Loucy (cell line): ENCODE measurements at regions not wholly inside any gene's neighbourhood (a gene's known extent, or its start where the extent isn't known, plus 50 kb on each side); places are given as distances from the start of the nearest gene placed in this dataset.
"Not testable (repeated sequence)": the region's sequence is repeated elsewhere in the genome, so short reads cannot be mapped to it uniquely, and the experiment has no call there.

Experiments used
- H2AFZ ChIP-seq: fragments of 200-600 bp; sonication (generic); 2 replicates; pipeline ENCODE4 v1.6.0; 2016; ENCODE audit warnings: antibody characterized with exemption, mild to moderate bottlenecking, low read length, moderate library complexity
- H3F3A ChIP-seq: fragments of 200-600 bp; 2 replicates; pipeline ENCODE4 v1.6.0; 2016; ENCODE audit warnings: antibody characterized with exemption, low read depth, mild to moderate bottlenecking
- H3K27me3 ChIP-seq: fragments of 200-600 bp; sonication (generic); 2 replicates; pipeline ENCODE4 v1.6.1; 2014; ENCODE audit warnings: low read length, mild to moderate bottlenecking; ENCODE audit not compliant: insufficient read depth, poor library complexity, severe bottlenecking
- H3K36me3 ChIP-seq: fragments of 200-600 bp; sonication (generic); 2 replicates; pipeline ENCODE4 v1.6.1; 2016; ENCODE audit warnings: low read length; ENCODE audit not compliant: insufficient read depth
- H3K4me1 ChIP-seq: fragments of 200-600 bp; sonication (generic); 2 replicates; pipeline ENCODE4 v1.5.1; 2014; ENCODE audit warnings: low read length, mild to moderate bottlenecking; ENCODE audit not compliant: insufficient read depth, poor library complexity, severe bottlenecking
- H3K4me2 ChIP-seq: fragments of 200-600 bp; sonication (generic); 2 replicates; pipeline ENCODE4 v1.6.0; 2014; ENCODE audit warnings: antibody characterized with exemption, low read length, low read depth, mild to moderate bottlenecking; ENCODE audit not compliant: poor library complexity, severe bottlenecking
- H3K4me3 ChIP-seq: fragments of 200-600 bp; sonication (generic); 2 replicates; pipeline ENCODE4 v1.5.1; 2014; ENCODE audit warnings: low read length, mild to moderate bottlenecking, mixed read lengths; ENCODE audit not compliant: poor library complexity, severe bottlenecking
- H3K79me2 ChIP-seq: fragments of 200-600 bp; sonication (generic); 2 replicates; pipeline ENCODE4 v1.6.1; 2014; ENCODE audit warnings: low read length; ENCODE audit not compliant: insufficient read depth
- H3K9ac ChIP-seq: fragments of 200-600 bp; sonication (generic); 2 replicates; pipeline ENCODE4 v1.6.0; 2014; ENCODE audit warnings: mild to moderate bottlenecking, low read depth, low read length, moderate library complexity; ENCODE audit not compliant: poor library complexity, severe bottlenecking
- H3K9me2 ChIP-seq: fragments of 200-600 bp; sonication (generic); replicated peaks from 2 replicates; pipeline ENCODE4 v1.6.1; 2016; ENCODE audit warnings: low read depth, low read length, mixed read lengths
- H3K9me3 ChIP-seq: fragments of 200-600 bp; sonication (generic); 2 replicates; pipeline ENCODE4 v1.6.1; 2014; ENCODE audit warnings: mild to moderate bottlenecking, antibody characterized with exemption, low read length, low read depth; ENCODE audit not compliant: insufficient read depth
- H4K20me1 ChIP-seq: fragments of 200-600 bp; sonication (generic); 2 replicates; pipeline ENCODE4 v1.6.0; 2014; ENCODE audit warnings: antibody characterized with exemption, low read length, mild to moderate bottlenecking; ENCODE audit not compliant: insufficient read depth, poor library complexity, severe bottlenecking
- CTCF ChIP-seq: fragments of 200-600 bp; sonication (generic); conservative IDR thresholded peaks from 2 replicates; pipeline ENCODE4 v1.5.1; 2014; ENCODE audit warnings: mild to moderate bottlenecking, antibody characterized with exemption, low read length
- EZH2phosphoT487 ChIP-seq: fragments of 200-600 bp; IDR thresholded peaks from 2 replicates; pipeline ENCODE4 v1.6.1; 2018; ENCODE audit warnings: antibody characterized with exemption, mild to moderate bottlenecking, moderate library complexity, borderline replicate concordance

GRCh38 chr4:112083587-112084347 is 61.5 kb upstream of the FAM241A start:
- TF ChIP-seq EZH2phosphoT487 (no peak), CTCF (no peak)
- Histone ChIP-seq H3K27me3 (no peaks in the 10 kb centered on the region), H3K79me2 (no peaks in the 10 kb centered on the region), H3K9me2 (no peaks in the 10 kb centered on the region), H3K9me3 (no peaks in the 10 kb centered on the region), H2AFZ (no peak overlapping the region), H3K9ac (no peak overlapping the region), H4K20me1 (no peaks in the 10 kb centered on the region), H3K4me3 (no peak overlapping the region), H3K4me1 (no peaks in the 10 kb centered on the region), H3K4me2 (no peak overlapping the region), H3K36me3 (no peaks in the 10 kb centered on the region), H3F3A (no peaks in the 10 kb centered on the region)

- Histone ChIP-seq H2AFZ (no peak overlapping the region), H4K20me1 (no peaks in the 10 kb centered on the region), H3F3A (no peaks in the 10 kb centered on the region), H3K9me2 (no peaks in the 10 kb centered on the region), H3K4me3 (no peak overlapping the region), H3K9me3 (no peaks in the 10 kb centered on the region), H3K79me2 (no peaks in the 10 kb centered on the region), H3K27me3 (no peaks in the 10 kb centered on the region), H3K9ac (no peak overlapping the region), H3K36me3 (no peaks in the 10 kb centered on the region), H3K4me2 (no peak overlapping the region), H3K4me1 (no peaks in the 10 kb centered on the region)
- TF ChIP-seq CTCF (no peak), EZH2phosphoT487 (no peak)
Measured at GRCh38 chr4:112085156-112086035, 59.9 kb upstream of the FAM241A start.

- no peaks in the 10 kb centered on the region for H3K9me3 ChIP-seq
- no peak overlapping the region for H3K9ac ChIP-seq
- no peak overlapping the region for H3K4me2 ChIP-seq
- H3K4me3 ChIP-seq = no peak overlapping the region
- no peak overlapping the region for H2AFZ ChIP-seq
- H3F3A ChIP-seq = no peaks in the 10 kb centered on the region
- H3K36me3 ChIP-seq = no peaks in the 10 kb centered on the region
- TF ChIP-seq EZH2phosphoT487 (no peak), CTCF (no peak)
- no peaks in the 10 kb centered on the region for H3K4me1 ChIP-seq
- H3K27me3 ChIP-seq = no peaks in the 10 kb centered on the region
- no peaks in the 10 kb centered on the region for H3K9me2 ChIP-seq
- H4K20me1 ChIP-seq = no peaks in the 10 kb centered on the region
- H3K79me2 ChIP-seq = no peaks in the 10 kb centered on the region
Measured at GRCh38 chr4:112086036-112086434, 59.2 kb upstream of the FAM241A start.

GRCh38 chr4:112086661-112087060 is 58.6 kb upstream of the FAM241A start:
- H3K79me2 ChIP-seq, H3K9me2 ChIP-seq, H3K9me3 ChIP-seq, H3K4me2 ChIP-seq, H3K4me1 ChIP-seq, H3K27me3 ChIP-seq, H3K9ac ChIP-seq, H3K36me3 ChIP-seq, H3K4me3 ChIP-seq, H3F3A ChIP-seq, H2AFZ ChIP-seq, H4K20me1 ChIP-seq: not testable (repeated sequence)

GRCh38 chr4:112092330-112092729 is 52.9 kb upstream of the FAM241A start:
- H3K4me3 ChIP-seq, H3F3A ChIP-seq, H3K36me3 ChIP-seq, H4K20me1 ChIP-seq, H3K9me3 ChIP-seq, H2AFZ ChIP-seq, H3K9ac ChIP-seq, H3K4me2 ChIP-seq, H3K27me3 ChIP-seq, H3K4me1 ChIP-seq, H3K9me2 ChIP-seq, H3K79me2 ChIP-seq: not testable (repeated sequence)
